Fibroblast of lung (primary cell): ENCODE measurements at regions not wholly inside any gene's neighbourhood (a gene's known extent, or its start where the extent isn't known, plus 50 kb on each side); places are given as distances from the start of the nearest gene placed in this dataset.

Source experiments
- EZH2 ChIP-seq: IDR thresholded peaks from 2 replicates; pipeline ENCODE4 v1.5.1; 2012; ENCODE audit warnings: low read length, control low read depth, mild to moderate bottlenecking; ENCODE audit errors: missing control alignments
- TF ChIP-seq, protein P1 (sequence below), 2 donors: IDR thresholded peaks in 1 of 2; conservative IDR thresholded peaks in 1 of 2; 1 replicate in 1 of 2; 2 replicates in 1 of 2; pipeline ENCODE4 v1.5.1; 2011 to 2012; ENCODE audit warnings: low read length in 2 of 2, control low read depth in 1 of 2, inconsistent platforms in 1 of 2, low read depth in 1 of 2, mild to moderate bottlenecking in 1 of 2

DNA sequence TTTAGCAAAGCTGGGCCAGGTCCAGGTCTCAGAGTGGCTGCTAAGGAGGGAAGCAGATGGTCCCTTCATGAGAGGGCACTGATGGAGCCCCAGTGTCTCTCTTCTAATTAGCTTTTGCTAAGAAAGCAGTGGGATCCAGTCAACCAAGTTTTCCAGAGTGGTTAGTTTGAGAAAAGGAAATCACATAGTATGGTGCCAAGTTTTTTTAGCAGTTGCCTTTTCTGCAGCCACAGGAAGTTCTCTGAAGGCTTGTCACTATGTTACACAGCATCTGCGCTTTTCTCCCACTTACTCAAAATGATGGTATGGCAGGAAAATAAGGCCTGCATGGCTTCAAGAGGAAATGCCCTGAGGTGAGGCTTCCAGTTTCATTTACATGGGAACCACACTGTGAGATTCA lies 331.5 kb upstream of the ZNF462 start:
- TF ChIP-seq, protein P1, sequence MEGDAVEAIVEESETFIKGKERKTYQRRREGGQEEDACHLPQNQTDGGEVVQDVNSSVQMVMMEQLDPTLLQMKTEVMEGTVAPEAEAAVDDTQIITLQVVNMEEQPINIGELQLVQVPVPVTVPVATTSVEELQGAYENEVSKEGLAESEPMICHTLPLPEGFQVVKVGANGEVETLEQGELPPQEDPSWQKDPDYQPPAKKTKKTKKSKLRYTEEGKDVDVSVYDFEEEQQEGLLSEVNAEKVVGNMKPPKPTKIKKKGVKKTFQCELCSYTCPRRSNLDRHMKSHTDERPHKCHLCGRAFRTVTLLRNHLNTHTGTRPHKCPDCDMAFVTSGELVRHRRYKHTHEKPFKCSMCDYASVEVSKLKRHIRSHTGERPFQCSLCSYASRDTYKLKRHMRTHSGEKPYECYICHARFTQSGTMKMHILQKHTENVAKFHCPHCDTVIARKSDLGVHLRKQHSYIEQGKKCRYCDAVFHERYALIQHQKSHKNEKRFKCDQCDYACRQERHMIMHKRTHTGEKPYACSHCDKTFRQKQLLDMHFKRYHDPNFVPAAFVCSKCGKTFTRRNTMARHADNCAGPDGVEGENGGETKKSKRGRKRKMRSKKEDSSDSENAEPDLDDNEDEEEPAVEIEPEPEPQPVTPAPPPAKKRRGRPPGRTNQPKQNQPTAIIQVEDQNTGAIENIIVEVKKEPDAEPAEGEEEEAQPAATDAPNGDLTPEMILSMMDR (conservative IDR thresholded peaks at IDR 0.05 in 1 of 2, IDR thresholded peaks at IDR 0.05 in 1 of 2; ENCODE audit: low read depth in 1 of 2, low read length in 2 of 2) = no peak
- TF ChIP-seq EZH2 = no peak
